ENCODE measurements at regions not wholly inside any gene's neighbourhood (a gene's known extent, or its start where the extent isn't known, plus 50 kb on each side); places are given as distances from the start of the nearest gene placed in this dataset.

DNA sequence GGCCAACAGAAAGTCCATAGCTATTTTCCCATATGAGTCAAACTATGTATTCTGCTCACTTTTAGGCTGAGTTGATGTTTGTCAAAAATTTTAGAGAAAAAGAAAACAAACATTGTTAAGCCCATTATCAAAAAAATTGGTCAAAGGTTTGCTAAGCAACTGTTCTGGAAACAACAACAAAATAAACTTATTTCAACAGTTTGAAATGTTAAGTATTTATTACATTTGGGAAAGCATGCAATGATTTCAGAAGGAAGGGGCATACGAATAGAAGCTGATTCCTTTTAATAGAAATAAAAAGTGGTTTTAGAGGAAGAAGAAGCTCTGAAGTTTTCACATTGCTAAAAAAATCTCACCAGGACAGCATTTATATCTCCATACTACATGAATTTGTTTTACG lies 1837.5 kb upstream of the CELF4 start:
- TF ChIP-seq, protein P1, sequence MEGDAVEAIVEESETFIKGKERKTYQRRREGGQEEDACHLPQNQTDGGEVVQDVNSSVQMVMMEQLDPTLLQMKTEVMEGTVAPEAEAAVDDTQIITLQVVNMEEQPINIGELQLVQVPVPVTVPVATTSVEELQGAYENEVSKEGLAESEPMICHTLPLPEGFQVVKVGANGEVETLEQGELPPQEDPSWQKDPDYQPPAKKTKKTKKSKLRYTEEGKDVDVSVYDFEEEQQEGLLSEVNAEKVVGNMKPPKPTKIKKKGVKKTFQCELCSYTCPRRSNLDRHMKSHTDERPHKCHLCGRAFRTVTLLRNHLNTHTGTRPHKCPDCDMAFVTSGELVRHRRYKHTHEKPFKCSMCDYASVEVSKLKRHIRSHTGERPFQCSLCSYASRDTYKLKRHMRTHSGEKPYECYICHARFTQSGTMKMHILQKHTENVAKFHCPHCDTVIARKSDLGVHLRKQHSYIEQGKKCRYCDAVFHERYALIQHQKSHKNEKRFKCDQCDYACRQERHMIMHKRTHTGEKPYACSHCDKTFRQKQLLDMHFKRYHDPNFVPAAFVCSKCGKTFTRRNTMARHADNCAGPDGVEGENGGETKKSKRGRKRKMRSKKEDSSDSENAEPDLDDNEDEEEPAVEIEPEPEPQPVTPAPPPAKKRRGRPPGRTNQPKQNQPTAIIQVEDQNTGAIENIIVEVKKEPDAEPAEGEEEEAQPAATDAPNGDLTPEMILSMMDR (conservative IDR thresholded peaks at IDR 0.05; ENCODE audit: low read depth in 2 of 2), result no peak
- TF ChIP-seq POLR2AphosphoS5 (IDR thresholded peaks at IDR 0.05; ENCODE audit: low read depth), result no peak
- TF ChIP-seq, protein P2, sequence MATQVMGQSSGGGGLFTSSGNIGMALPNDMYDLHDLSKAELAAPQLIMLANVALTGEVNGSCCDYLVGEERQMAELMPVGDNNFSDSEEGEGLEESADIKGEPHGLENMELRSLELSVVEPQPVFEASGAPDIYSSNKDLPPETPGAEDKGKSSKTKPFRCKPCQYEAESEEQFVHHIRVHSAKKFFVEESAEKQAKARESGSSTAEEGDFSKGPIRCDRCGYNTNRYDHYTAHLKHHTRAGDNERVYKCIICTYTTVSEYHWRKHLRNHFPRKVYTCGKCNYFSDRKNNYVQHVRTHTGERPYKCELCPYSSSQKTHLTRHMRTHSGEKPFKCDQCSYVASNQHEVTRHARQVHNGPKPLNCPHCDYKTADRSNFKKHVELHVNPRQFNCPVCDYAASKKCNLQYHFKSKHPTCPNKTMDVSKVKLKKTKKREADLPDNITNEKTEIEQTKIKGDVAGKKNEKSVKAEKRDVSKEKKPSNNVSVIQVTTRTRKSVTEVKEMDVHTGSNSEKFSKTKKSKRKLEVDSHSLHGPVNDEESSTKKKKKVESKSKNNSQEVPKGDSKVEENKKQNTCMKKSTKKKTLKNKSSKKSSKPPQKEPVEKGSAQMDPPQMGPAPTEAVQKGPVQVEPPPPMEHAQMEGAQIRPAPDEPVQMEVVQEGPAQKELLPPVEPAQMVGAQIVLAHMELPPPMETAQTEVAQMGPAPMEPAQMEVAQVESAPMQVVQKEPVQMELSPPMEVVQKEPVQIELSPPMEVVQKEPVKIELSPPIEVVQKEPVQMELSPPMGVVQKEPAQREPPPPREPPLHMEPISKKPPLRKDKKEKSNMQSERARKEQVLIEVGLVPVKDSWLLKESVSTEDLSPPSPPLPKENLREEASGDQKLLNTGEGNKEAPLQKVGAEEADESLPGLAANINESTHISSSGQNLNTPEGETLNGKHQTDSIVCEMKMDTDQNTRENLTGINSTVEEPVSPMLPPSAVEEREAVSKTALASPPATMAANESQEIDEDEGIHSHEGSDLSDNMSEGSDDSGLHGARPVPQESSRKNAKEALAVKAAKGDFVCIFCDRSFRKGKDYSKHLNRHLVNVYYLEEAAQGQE (IDR thresholded peaks at IDR 0.05; ENCODE audit: unreplicated experiment), result no peak
- TF ChIP-seq, protein P3, sequence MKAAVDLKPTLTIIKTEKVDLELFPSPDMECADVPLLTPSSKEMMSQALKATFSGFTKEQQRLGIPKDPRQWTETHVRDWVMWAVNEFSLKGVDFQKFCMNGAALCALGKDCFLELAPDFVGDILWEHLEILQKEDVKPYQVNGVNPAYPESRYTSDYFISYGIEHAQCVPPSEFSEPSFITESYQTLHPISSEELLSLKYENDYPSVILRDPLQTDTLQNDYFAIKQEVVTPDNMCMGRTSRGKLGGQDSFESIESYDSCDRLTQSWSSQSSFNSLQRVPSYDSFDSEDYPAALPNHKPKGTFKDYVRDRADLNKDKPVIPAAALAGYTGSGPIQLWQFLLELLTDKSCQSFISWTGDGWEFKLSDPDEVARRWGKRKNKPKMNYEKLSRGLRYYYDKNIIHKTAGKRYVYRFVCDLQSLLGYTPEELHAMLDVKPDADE (IDR thresholded peaks at IDR 0.05), result no peak
- TF ChIP-seq EZH2phosphoT487 (IDR thresholded peaks at IDR 0.05; ENCODE audit: unreplicated experiment), result no peak
- TF ChIP-seq EZH2 (IDR thresholded peaks at IDR 0.05; ENCODE audit: low read depth, unreplicated experiment), result no peak
- TF ChIP-seq, protein P4, sequence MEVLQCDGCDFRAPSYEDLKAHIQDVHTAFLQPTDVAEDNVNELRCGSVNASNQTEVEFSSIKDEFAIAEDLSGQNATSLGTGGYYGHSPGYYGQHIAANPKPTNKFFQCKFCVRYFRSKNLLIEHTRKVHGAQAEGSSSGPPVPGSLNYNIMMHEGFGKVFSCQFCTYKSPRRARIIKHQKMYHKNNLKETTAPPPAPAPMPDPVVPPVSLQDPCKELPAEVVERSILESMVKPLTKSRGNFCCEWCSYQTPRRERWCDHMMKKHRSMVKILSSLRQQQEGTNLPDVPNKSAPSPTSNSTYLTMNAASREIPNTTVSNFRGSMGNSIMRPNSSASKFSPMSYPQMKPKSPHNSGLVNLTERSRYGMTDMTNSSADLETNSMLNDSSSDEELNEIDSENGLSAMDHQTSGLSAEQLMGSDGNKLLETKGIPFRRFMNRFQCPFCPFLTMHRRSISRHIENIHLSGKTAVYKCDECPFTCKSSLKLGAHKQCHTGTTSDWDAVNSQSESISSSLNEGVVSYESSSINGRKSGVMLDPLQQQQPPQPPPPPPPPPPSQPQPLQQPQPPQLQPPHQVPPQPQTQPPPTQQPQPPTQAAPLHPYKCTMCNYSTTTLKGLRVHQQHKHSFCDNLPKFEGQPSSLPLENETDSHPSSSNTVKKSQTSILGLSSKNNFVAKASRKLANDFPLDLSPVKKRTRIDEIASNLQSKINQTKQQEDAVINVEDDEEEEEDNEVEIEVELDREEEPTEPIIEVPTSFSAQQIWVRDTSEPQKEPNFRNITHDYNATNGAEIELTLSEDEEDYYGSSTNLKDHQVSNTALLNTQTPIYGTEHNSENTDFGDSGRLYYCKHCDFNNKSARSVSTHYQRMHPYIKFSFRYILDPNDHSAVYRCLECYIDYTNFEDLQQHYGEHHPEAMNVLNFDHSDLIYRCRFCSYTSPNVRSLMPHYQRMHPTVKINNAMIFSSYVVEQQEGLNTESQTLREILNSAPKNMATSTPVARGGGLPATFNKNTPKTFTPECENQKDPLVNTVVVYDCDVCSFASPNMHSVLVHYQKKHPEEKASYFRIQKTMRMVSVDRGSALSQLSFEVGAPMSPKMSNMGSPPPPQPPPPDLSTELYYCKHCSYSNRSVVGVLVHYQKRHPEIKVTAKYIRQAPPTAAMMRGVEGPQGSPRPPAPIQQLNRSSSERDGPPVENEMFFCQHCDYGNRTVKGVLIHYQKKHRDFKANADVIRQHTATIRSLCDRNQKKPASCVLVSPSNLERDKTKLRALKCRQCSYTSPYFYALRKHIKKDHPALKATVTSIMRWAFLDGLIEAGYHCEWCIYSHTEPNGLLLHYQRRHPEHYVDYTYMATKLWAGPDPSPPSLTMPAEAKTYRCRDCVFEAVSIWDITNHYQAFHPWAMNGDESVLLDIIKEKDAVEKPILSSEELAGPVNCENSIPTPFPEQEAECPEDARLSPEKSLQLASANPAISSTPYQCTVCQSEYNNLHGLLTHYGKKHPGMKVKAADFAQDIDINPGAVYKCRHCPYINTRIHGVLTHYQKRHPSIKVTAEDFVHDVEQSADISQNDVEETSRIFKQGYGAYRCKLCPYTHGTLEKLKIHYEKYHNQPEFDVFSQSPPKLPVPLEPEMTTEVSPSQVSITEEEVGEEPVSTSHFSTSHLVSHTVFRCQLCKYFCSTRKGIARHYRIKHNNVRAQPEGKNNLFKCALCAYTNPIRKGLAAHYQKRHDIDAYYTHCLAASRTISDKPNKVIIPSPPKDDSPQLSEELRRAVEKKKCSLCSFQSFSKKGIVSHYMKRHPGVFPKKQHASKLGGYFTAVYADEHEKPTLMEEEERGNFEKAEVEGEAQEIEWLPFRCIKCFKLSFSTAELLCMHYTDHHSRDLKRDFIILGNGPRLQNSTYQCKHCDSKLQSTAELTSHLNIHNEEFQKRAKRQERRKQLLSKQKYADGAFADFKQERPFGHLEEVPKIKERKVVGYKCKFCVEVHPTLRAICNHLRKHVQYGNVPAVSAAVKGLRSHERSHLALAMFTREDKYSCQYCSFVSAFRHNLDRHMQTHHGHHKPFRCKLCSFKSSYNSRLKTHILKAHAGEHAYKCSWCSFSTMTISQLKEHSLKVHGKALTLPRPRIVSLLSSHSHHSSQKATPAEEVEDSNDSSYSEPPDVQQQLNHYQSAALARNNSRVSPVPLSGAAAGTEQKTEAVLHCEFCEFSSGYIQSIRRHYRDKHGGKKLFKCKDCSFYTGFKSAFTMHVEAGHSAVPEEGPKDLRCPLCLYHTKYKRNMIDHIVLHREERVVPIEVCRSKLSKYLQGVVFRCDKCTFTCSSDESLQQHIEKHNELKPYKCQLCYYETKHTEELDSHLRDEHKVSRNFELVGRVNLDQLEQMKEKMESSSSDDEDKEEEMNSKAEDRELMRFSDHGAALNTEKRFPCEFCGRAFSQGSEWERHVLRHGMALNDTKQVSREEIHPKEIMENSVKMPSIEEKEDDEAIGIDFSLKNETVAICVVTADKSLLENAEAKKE (CRISPR knock-in tag; IDR thresholded peaks at IDR 0.05), result no peak

Data from GM23338 (cell line).